CD4-positive, alpha-beta T cell treated with Interleukin-6 for 4 hours (primary cell): ENCODE measurements at regions not wholly inside any gene's neighbourhood (a gene's known extent, or its start where the extent isn't known, plus 50 kb on each side); places are given as distances from the start of the nearest gene placed in this dataset.

ENCODE experiments used
- DNase-seq: peaks from one replicate; pipeline ENCODE4 v3.0.0-alpha.2; 2020; ENCODE audit warnings: mixed read lengths

DNA sequence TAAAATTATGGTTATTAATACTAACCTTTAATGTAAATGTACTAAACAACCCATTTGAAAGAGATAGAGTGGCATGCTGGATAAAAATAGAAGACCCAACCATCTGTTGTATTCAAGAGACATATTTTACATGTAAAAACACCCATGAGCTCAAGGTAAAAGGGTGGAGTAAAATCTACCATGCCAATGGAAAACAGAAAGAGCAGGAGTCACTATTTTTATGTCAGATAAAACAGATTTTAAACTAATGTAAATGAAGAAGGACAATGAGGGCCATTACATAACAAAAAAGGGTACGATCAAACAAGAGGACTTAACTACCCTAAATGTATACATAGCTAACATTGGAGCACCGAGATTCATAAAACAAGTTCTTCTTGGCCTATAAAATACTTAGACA is 66.3 kb downstream of the ITM2A start:
- no peak for DNase-seq

DNA sequence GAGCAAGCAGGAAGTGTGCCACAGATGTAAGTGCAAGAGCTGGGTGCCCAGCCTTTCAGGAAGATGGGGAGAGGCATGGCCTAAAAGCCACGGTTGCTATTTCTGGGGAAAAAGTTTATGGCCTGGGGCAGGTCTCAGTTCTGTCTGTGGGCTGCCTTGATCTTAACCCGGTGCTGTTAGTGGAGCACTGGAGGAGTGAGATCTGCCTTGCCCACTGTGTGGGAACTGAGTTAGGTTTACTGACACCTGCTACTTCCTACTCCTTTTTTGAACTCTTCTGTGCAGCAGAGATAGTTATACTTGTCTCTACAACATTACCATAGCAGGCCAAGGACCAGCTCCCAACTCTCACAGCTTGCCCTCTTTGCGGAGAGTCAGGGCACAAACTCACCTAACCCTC is 76.5 kb downstream of the ITM2A start:
- no peak for DNase-seq

GRCh38 chrX:79288733-79289132 is 78.4 kb downstream of the ITM2A start:
- DNase-seq = no peak

DNA sequence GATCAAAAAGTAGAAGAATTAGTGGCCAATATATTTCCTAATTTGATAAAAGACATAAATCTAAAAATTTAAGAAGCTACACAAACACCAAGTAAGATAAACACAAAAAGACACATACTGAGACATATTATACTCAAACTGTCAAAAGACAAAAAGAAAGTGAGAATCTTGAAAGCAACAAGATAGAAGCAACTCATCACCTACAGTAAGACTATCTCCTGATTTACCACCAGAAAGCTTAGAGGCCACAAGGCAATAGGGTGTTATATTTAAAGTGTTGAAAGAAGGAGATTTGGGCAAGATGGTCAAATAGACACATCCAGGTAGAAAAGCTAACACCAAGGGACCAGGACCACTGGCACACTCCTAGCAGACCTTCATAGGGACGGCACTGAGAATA is 79.4 kb downstream of the ITM2A start:
- no peak for DNase-seq

GRCh38 chrX:79281775-79282174 is 85.4 kb downstream of the ITM2A start:
- no peak for DNase-seq

GRCh38 chrX:79270401-79270800 is 96.7 kb downstream of the ITM2A start:
- peak; percentile 83 for DNase-seq

DNA sequence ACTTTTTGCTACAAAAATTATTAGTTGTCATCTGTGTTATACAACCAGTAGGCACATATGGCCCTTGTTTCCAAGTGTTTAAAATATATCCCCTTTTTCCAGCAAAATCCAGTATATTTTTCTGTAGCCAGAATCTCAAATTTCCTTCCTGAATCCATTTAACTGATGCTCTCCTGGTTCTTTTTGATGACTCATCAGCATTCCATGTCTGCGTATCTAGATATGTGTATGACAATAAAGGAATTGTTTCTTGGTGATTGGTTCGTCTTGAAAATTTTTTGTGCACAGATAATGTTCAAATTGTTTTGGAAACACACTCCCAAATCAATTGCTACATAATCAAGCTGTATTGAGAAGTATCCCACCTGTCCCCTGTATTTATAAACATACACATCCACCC is 98.3 kb downstream of the ITM2A start:
- DNase-seq = no peak

GRCh38 chrX:79266702-79267101 is 100.4 kb downstream of the ITM2A start:
- DNase-seq = no peak

DNA sequence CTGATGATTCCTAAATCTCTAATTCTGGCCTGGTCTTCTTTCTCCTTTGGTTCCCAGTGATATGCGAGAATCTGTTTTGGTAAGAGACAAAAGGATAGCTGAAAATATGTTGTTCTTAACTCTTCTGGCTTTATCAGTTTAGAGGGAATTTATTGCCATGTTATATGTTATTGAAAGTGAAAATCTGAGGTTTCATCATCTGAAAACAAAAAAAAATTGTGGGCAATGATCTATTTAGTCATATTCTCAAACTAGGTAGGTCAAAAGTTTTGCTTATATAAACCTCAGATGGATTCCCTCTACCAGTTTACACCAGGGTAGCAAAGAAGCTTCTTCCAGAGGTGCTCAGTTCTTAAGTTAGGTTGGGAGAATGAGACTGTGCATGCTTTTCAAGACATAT is 103.6 kb downstream of the ITM2A start:
- no peak for DNase-seq

- DNase-seq = peak; percentile 59
Measured at GRCh38 chrX:79259073-79259689, 108.0 kb downstream of the ITM2A start.

DNA sequence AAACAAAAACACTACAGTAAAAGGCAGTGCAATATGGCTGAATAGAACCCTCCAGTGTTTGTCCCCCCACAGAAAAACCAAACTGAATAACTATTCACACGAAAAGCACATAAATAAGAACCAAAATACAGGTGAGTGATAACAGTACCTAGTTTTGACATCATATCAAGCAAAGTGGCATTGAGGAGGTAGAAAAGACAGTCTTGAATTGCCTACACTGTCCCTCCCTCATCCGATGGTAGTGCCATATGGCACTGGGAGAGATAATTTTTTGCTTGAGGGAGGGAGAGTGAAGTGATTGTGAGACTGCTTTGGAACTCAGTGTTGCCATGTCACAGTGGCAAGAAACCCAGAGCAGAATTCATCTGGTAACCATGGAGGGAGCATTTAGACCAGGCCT is 99.2 kb downstream of the GPR174 start:
- no peak for DNase-seq

GRCh38 chrX:79235899-79236298 is 91.4 kb downstream of the GPR174 start:
- no peak for DNase-seq

DNA sequence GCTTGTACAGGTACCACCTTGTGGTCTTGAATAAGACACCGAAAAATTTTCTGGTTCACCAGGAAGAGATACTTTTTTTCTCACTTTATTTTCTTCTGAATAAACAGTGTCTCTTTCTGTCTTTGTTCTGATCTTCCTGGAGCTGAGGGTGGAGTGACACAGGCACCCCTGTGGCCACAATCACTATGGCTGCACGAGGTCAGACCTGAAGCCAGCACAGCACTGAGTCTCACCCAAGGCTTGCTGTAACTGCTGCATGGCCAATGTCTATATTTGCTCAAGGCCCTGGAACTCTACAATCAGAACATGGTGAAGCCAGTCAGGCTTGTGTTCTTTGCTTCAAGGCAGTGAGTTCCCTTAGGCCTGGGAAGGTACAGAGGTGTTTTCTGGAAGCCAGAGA is 87.2 kb downstream of the GPR174 start:
- DNase-seq = peak; percentile 9
